H4 (cell line): ENCODE measurements at regions not wholly inside any gene's neighbourhood (a gene's known extent, or its start where the extent isn't known, plus 50 kb on each side); places are given as distances from the start of the nearest gene placed in this dataset.
A peak's percentile ranks its signal among the peaks of the same experiment; 100 is the strongest.
"Not testable (repeated sequence)": the region's sequence is repeated elsewhere in the genome, so short reads cannot be mapped to it uniquely, and the experiment has no call there.

Source experiments
- DNase-seq: peaks from one replicate; pipeline ENCODE4 v3.0.0-alpha.2; 2015; ENCODE audit warnings: low spot score

DNA sequence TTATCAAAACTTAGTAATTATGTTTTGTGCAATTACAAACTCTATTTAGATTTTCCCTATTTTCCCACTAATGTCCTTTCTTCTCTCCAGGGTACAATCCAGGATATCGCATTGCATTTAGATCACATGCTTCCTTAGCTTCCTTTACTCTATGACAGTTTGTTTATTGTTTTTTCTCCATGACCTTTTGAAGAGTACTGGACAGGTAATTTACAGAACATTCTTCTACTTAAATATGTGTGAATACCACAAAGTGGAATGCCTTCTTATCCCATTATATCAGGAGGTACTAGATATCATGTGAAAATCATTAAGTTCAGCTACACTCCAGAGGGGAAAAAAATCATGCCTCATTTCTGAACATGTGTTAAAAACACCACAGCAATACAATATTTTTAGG, 776.6 kb upstream of the CDH9 start:
- no peak for DNase-seq

DNA sequence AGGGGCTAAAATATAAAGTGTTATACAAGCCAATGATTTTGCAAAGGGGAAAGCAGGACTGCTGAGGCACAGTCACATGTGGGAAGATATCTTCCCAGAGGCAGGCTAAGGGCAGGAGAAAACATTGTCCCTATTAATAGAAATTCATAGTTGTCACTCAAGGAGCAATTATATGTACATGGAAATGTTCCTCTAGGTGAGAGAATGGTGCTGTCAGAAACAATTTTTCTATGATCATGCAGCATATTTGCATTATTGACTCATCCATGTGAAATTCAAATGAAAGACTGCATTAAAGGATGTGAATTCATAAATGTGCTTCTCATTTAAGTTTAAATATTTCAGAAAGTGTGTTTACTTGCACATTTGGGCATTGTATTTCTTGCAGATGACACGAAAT, 775.9 kb upstream of the CDH9 start:
- DNase-seq: no peak

DNA sequence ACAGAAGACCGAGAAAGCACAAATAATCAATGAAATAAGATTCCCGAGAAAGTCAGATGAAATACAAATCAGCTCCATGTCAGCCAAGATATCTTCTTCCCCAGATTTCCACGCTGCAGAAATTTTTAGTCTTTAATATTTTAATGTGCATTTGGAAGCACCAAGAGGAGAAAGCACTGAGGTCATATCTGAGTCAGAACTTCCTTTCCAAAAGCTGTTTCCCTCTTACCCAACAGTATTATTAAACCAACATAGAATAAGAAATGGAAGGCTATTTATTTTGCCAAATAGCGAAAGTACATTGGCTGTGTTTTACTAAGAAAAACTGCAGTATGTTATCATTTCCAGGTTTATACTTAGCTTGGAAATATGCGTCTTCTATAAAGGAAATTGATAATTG, 772.1 kb upstream of the CDH9 start:
- DNase-seq: no peak

DNA sequence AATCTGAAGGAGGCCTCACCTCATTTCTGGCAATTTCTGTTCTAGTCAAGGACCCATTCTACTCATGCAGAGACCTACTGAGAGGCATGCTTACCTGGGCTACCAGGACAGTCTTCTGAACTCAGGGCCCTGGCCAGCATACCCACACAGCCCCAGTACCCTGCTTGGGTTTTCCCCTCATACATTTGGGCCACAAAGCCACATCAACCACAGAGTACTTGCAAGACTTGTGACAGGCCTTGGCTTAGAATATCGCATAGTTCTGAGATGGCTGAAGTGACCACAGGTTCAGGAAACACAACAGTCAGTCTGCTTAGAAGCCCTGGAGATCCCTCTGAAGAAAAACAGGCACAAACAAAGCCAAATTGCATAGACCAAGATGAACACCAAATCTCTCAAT, 758.8 kb upstream of the CDH9 start:
- no peak for DNase-seq

DNA sequence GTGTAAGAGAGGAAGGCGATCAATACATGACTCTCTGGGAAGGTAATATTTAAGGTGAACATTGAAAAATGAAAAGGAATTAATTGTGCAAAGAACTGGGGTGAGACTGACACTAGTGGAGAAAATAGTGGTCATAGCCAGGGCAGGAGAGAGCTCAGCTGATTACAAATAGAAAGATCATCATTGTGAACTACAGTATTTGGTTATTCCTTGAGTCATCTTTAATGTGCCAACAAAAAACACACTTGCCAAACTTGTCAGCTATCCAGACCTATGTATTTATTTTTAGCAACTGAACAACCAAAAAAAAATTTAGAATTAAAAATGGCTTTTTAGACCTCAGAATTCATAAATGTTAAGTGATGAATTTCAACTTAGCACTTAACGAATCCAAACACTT, 749.8 kb upstream of the CDH9 start:
- no peak for DNase-seq

DNA sequence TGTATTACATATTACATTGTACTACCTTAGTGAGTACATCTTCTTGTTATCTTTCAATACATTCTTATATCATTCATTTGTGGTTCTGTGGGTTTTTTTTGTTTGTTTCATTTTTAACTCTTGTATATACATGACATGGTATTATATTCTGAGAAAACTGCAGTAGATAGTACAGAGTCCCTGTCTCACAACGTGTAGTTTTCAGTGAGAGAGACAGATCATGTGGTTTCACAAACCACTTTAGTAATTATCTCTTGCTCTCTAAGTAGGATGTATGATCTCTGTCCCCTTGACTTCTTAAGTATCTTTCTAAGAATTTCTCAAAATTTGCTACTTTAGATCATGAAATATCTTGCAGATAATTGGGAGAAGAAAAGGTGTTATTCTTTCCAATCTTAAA, 745.9 kb upstream of the CDH9 start:
- DNase-seq: no peak

DNA sequence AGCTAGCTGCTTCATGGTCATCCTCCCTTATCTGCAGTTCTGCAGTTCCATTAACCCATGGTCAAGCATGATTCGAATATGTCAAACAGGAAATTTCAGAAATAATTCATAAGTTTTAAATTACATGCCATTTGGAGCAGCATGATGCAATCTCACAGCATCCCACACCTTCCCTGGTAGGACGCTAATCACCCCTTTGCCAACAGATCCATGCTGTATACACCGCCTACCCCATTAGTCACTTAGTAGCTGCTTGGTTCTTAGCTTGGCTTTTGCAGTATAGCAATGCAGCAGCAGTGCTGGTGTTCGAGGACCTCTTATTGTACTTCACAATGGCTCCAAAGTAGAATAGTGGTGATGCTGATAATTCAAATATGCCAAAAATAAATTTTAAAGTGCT, 739.7 kb upstream of the CDH9 start:
- DNase-seq: no peak

DNA sequence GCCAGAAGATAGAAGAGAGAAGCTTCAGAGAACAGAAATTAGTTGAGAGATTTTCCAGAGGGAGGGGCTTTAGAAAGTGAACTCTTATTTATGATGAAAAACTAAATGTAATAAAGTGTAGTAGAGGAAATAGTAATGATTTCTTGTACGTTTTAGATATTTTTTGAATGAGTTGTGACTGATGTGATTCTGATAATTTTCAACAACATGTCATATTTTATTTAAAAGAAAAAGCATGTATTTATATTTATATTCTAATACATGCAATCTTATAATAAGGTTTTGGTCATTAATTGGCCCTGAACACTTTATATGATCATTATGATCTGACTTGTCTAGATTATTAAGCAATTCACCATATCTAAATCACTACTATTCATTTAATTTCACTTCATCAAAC, 735.2 kb upstream of the CDH9 start:
- no peak for DNase-seq

DNA sequence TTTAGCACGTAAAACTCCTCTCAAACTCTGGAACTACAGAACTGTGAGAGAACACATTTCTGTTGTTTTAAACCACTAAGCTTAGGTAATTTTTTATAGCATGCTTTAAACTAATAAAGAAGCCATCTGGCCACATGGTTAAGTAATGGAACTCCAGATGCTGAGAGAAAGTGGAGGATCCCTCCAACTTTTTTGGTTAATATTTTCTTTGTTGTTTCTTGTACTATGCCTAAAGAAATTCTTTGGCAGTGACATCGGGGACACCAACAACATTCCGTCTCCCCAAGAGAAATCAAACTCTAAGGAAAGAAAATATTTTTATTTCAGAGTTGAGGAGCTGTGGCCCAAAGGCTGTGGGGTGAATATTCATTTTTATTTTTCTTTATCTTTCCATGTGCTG, 734.8 kb upstream of the CDH9 start:
- DNase-seq: no peak

DNA sequence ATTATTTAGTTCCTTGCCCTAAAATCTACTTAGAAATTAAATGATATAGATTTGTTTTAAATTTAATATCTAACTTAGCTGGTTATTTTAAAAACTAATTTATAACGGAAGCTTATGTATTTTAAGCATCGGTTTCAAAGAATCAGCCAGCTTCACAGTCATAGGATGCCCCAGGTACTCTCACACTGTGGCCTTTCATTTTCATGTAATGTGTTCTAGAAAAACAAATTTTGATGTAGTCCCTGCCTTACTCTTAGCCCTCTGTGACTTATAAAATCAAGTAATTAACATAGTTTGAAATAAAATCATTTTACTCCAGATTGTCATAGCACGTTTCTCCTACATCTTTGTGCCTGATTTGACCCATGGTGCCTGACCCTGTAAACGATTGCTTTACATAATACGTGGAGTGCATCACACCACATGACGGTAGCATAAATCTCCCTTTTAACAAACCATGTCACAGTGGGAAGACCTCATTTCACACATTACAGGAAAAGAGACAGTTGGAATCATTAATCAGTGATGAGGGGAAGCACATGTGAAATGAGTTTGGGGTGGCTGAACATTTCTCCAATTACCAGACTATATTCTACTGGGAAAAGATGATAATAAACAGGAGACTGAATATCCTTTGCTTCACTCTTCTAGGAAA, 731.5 kb upstream of the CDH9 start:
- DNase-seq: no peak

DNA sequence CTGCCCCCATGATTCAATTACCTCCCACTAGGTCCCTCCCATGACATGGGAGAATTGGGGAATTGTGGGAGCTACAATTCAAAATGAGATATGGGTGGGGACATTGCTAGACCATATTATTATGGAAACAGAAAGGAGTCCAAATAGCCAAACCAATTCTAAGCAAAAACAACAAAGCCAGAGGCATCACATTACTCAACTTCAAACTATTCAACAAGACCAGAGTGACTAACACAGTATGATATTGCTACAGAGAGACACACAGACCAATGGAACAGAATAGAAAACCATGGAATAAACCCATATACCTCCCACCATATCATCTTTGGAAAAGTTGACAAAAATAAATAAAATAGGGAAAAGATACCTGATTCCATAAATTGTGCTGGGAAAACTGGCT, 710.5 kb upstream of the CDH9 start:
- DNase-seq: no peak

DNA sequence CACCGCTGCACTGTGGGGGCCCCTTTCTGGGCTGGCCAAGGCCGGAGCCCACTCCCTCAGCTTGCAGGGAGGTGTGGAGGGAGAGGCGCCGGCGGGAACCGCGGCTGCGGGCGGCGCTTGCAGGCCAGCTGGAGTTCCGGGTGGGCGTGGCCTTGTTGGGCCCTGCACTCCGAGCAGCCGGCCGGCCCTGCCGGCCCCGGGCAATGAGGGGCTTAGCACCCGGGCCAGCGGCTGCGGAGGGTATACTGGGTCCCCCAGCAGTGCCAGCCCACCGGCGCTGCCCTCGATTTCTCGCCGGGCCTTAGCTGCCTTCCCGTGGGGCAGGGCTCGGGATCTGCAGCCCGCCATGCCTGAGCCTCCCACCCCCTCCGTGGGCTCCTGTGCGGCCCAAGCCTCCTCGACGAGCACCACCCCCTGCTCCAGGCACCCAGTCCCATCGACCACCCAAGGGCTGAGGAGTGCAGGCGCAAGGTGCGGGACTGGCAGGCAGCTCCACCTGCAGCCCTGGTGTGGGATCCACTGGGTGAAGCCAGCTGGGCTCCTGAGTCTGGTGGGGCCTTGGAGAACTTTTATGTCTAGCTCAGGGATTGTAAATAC, 705.1 kb upstream of the CDH9 start:
- DNase-seq: not testable (repeated sequence)

DNA sequence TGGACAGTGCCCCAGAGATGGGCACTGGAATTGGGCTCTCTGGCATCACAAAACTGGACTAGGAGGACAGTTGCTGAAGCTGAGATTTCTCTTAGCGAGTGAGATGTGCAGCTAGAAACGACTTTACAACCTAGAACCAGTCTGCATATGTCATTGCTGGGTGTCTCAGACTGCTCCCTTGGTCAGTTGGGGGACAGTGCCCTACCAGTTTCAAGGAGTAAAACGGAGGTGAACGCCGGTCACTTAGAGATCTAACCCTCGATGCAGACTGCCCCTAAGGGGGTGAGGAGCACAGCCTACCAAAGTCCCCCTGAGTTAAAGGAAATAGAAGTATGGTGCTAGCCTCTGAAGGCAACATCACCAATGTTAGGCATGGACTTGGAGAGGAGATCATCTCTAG, 704.4 kb upstream of the CDH9 start:
- no peak for DNase-seq

DNA sequence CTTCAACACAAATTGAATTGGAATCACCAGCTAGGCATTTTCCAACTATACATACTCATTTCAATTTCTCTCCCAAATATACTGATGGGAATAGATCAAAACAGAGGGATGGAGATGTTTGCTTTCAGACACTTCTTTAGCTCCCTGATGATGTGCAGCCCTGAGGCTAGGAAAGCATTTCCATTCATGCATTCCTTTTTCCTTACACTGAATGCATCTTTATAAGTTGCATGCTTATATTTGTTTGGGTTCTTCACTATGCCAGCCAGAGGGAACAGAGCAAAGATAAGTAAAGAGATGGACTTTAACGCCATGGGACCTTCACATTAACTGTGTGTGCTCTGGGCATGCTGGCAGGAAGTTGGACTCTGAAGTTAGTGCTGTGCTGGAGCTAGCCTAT, 696.5 kb upstream of the CDH9 start:
- DNase-seq: no peak

DNA sequence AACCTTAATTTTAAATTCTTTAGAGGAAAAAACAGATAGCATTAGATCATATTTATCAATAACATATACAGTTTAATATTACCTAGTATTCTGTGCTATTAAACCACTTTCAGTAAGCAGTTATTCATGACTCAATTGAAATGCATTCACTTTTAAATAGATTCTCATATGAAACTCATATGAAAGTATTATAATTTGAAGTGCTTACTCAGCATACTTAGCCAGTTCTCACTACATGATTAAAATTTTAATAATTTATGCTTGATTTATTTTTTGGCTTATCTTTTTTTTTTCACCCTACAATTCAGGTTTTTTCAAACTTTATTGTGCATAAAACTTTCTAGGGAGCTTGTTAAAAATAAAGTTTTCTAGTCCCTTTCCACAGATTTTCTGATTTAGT, 694.9 kb upstream of the CDH9 start:
- DNase-seq: no peak

DNA sequence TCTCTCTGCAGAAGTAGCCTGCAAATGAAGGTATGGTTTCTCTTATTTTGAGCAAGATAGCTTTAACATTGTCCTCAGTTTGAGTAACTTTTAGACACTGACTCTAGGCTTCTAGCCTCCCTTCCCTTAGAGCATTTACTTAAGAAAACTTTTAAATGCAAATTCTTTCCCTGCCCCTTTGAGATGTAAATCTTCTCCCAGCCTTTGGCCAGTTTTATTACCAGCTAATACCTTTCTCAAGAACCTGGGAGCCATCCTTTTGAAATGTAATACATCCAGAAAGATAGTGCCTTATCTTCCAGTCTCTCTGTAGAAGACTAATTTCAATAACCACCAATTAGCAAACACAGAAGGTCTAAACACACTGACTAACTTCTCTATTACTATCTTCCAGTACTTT, 688.9 kb upstream of the CDH9 start:
- DNase-seq: no peak

DNA sequence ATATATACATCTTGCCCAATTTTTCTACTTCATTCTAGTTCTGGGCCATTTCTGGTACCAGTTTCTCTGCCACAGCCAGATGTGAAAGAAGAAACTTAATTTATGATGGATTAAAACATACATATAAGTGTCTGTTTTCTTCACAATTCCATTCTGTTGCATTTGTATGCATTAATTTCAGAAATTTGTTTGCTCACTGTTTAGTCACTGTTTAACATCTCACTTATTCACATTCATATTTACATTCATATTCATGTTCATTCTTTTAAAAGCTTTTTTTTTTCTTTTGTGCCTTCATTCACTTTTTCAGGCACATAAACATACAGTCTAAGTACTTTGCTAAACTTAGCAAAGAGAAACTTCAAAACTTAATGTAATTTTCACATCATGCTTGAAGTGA, 684.0 kb upstream of the CDH9 start:
- no peak for DNase-seq

DNA sequence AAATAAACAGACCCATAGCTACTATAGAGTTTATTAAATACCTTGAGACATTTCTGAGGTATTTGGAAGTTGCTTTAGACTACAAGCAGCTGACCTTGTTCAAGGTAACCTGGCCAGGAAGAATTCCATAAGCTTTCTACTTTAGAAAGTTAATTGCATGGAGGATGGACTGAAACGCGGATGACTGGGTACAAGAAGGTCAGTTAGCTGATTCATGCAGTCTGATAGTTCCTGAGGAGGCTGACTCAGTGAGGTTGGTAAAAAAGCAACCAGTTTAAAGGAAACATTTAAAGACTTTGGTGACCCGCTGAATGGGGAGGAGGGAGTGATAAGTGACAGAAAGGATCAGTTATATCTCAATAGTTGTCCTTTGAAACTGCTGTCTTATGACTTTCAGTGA, 670.1 kb upstream of the CDH9 start:
- DNase-seq: no peak

DNA sequence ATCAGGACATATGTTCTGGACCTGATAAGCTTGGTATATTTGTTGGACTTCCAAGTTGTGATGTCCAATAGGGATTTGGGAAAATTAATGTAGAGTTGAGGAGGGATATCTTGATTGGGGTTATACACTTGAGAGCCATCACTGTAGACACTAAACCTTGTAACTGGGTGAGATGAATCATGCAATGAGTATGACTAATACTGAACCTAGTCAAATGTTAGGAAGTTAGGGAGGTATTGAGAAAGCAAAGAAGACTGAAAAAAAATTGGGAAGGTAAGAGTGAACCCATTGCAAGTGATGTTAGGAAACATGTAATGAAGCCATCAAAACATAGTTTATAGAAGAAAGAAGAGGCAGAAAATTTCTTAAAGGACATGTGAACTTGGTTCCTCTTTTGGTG, 668.4 kb upstream of the CDH9 start:
- DNase-seq: no peak

DNA sequence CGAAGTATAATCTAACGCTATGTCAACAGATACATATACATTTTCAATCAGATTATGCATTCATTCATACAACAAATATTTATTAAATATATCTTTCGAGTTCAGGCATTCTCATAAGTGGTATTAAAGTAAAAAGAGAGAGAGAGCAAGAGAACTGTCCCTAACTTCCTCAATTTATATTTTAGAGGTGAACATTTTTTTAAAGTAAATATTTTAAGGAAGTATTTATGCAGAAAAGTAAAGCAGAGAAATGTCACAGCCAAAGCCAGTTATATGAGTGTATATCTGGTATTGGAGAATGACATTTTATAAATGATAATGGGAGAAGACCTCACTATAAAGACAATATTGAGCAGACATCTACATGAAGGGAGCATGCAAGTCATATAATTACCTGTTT, 667.3 kb upstream of the CDH9 start:
- DNase-seq: no peak

DNA sequence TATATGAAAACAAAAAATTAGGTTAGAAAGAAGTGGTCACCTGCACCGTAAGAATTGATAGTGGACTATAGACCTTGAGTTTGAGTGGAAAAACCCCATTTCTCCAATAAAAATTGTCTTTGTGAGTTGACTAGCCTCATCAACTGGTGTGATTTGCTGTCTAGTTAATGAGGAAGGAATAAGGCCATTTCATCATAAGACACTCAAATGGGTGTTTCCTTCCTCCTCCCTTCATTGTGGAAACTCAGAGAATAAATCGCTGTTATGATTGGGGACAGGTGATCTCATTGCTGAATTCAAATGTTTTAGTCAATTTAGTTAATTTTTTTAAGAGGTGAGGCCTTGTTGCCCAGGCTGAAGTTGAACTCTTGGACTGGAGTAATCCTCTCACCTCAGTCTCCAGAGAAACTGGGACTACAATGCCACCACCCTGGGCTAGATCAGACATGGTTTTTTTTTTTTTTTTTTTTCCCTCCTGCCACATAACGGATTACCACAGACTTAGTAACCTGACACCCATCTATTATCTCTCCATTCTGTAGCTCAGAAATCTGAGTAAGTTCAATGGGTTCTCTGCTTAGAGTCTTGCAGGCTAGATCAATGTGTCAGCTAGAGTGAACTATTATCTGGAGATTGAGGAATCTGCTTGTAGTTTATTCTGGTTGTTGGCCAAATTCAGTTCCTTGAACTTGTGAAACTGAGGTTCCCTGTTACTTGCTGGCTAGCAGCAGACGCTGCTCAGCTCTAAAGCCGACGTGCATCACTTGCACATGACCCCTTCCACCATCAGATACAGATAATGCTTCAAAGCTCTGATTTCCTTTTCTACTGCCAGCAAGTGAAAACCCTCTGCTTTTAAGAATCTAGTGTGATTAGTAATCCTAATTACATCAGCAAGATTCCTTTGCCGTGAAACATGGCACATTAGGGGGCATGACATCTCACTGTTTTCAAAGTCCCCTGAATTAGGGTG, 663.8 kb upstream of the CDH9 start:
- DNase-seq: peak; percentile 31

DNA sequence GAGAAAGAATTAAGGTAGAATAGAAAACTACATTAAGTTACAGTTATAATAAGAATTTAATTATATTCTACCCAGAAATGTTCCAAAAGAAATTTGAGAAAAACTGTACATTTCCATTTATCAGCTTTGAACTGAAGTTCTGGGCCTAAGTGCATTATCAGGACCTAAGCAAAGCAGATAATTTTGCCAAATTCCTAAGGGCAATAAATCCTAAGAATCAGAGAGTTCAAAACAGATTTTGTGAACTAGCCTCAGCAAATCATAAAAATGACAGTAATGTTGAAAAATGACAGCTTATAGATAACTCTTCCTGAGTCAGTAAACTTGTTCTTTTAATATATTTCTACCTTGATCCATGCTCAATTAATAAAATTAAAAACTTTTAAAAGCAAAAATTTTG, 662.1 kb upstream of the CDH9 start:
- DNase-seq: no peak

DNA sequence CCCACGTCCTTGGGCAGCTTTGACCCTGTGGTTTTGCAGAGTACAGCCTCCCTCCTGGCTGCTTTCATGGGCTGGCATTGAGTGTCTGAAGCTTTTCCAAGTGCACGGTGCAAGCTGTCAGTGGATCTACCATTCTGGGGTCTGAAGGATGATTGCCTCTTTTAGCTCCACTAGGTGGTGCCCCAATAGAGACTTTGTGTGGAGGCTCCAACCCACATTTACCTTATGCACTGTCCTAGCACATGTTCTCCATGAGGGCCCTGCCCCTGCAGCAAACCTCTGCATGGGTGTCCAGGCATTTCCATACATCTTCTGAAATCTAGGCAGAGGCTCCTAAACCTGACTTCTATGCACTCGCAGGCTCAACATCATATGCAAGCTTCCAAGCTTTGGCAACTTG, 644.2 kb upstream of the CDH9 start:
- DNase-seq: peak; percentile 19
